HCT116 (cell line): ENCODE measurements at regions not wholly inside any gene's neighbourhood (a gene's known extent, or its start where the extent isn't known, plus 50 kb on each side); places are given as distances from the start of the nearest gene placed in this dataset.

ENCODE experiments used
- CEBPB ChIP-seq: IDR thresholded peaks from 2 replicates; pipeline ENCODE4 v1.6.1; 2012; ENCODE audit warnings: low read depth
- EZH2 ChIP-seq: fragments of 200-600 bp; sonication (generic); IDR thresholded peaks from 2 replicates; pipeline ENCODE4 v1.6.1; 2017; ENCODE audit warnings: antibody characterized with exemption, mixed run types
- EZH2phosphoT487 ChIP-seq: fragments of 200-600 bp; IDR thresholded peaks from 2 replicates; pipeline ENCODE4 v1.6.1; 2018; ENCODE audit warnings: antibody characterized with exemption, borderline replicate concordance
- POLR2A ChIP-seq: IDR thresholded peaks from 2 replicates; pipeline ENCODE4 v1.7.0; 2011; ENCODE audit warnings: borderline replicate concordance; ENCODE audit not compliant: insufficient read depth, insufficient read length; ENCODE audit errors: extremely low read depth
- TF ChIP-seq, protein P1 (sequence below): IDR thresholded peaks from 2 replicates; pipeline ENCODE4 v1.6.1; 2012
- TF ChIP-seq, protein P2 (sequence below), 3 experiments: fragments of 200-600 bp in 1 of 3; sonication (generic) in 1 of 3; IDR thresholded peaks in 2 of 3; conservative IDR thresholded peaks in 1 of 3; 2 replicates each; pipeline ENCODE4 v1.5.1; 2012 to 2017; ENCODE audit warnings: low read depth in 2 of 3, low read length in 2 of 3, antibody characterized with exemption in 1 of 3, borderline replicate concordance in 1 of 3, control low read depth in 1 of 3, mild to moderate bottlenecking in 1 of 3, mixed read lengths in 1 of 3, mixed run types in 1 of 3, moderate library complexity in 1 of 3; ENCODE audit not compliant: insufficient read depth in 1 of 3
- TF ChIP-seq, protein P3 (sequence below): IDR thresholded peaks from 2 replicates; pipeline ENCODE4 v1.6.1; 2012

DNA sequence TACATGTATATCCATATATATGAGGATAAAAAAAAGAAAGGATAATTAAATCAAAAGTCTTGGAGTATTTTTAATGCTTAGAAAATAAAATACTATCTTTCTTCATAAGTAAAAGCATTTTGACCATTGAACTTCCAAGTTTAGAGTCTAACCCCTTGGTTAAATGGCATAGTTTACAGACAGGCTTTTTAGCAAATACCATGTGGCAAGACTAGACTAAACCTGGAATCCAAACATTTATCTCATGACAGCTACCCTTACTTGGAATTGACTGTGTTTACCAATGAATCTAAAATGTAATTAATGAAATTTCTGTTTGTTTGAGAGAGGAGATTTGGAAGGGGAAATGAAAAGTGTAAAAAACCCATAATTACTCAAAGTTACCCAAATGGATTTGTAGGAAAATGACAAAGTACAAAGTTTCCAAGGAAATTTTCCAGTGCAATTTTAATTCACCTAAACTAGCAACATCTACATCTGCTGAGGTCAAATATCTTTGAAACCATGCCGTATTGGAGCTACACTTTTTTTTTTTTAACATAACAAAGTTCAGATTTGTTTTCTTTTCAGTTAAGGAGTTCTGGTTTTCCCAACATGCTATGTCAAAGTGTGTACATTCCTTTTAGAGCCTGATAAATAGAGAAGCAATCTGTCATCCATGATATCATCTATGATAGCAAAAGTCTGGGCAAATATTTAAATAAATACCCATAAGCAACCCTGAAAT is 272.1 kb upstream of the DAB2 start:
- TF ChIP-seq, protein P1, sequence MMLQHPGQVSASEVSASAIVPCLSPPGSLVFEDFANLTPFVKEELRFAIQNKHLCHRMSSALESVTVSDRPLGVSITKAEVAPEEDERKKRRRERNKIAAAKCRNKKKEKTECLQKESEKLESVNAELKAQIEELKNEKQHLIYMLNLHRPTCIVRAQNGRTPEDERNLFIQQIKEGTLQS, result no peak
- TF ChIP-seq, protein P2, sequence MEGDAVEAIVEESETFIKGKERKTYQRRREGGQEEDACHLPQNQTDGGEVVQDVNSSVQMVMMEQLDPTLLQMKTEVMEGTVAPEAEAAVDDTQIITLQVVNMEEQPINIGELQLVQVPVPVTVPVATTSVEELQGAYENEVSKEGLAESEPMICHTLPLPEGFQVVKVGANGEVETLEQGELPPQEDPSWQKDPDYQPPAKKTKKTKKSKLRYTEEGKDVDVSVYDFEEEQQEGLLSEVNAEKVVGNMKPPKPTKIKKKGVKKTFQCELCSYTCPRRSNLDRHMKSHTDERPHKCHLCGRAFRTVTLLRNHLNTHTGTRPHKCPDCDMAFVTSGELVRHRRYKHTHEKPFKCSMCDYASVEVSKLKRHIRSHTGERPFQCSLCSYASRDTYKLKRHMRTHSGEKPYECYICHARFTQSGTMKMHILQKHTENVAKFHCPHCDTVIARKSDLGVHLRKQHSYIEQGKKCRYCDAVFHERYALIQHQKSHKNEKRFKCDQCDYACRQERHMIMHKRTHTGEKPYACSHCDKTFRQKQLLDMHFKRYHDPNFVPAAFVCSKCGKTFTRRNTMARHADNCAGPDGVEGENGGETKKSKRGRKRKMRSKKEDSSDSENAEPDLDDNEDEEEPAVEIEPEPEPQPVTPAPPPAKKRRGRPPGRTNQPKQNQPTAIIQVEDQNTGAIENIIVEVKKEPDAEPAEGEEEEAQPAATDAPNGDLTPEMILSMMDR (IDR thresholded peaks at IDR 0.05 in 2 of 3, conservative IDR thresholded peaks at IDR 0.05 in 1 of 3; ENCODE audit: borderline replicate concordance in 1 of 3, insufficient read depth in 1 of 3, low read depth in 2 of 3, low read length in 2 of 3), result no peak
- TF ChIP-seq, protein P3, sequence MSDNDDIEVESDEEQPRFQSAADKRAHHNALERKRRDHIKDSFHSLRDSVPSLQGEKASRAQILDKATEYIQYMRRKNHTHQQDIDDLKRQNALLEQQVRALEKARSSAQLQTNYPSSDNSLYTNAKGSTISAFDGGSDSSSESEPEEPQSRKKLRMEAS, result no peak
- TF ChIP-seq POLR2A, result no peak
- no peak for TF ChIP-seq CEBPB
- no peak for TF ChIP-seq EZH2phosphoT487
- TF ChIP-seq EZH2, result no peak
